GM23338 (cell line): ENCODE measurements at regions not wholly inside any gene's neighbourhood (a gene's known extent, or its start where the extent isn't known, plus 50 kb on each side); places are given as distances from the start of the nearest gene placed in this dataset.

Experiments
- ATAC-seq: fragments of 200-7000 bp; cut with Tn5 transposase; 3 replicates; pipeline ENCODE4 v1.9.1; 2020
- DNase-seq: peaks from one replicate; pipeline ENCODE4 v3.0.0-alpha.2; 2015; ENCODE audit warnings: low spot score
- H2AFZ ChIP-seq: fragments of 200-600 bp; sonication (generic); 2 replicates; pipeline ENCODE4 v1.8.0; 2016; ENCODE audit warnings: antibody characterized with exemption, mild to moderate bottlenecking, moderate library complexity
- H3F3A ChIP-seq: fragments of 200-600 bp; sonication (generic); replicated peaks from 2 replicates; pipeline ENCODE4 v1.8.0; 2017; ENCODE audit warnings: antibody characterized with exemption, mixed run types, low read depth
- H3K27ac ChIP-seq: fragments of 200-600 bp; sonication (generic); 2 replicates; pipeline ENCODE4 v1.6.1; 2016; ENCODE audit warnings: low read depth
- H3K27me3 ChIP-seq: fragments of 200-600 bp; sonication (generic); 2 replicates; pipeline ENCODE4 v1.8.0; 2016; ENCODE audit warnings: mild to moderate bottlenecking, mixed run types, moderate library complexity; ENCODE audit not compliant: insufficient read depth
- H3K36me3 ChIP-seq: fragments of 200-600 bp; sonication (generic); 2 replicates; pipeline ENCODE4 v1.8.0; 2016; ENCODE audit warnings: mild to moderate bottlenecking; ENCODE audit not compliant: insufficient read depth
- H3K4me1 ChIP-seq: fragments of 200-600 bp; sonication (generic); 2 replicates; pipeline ENCODE4 v1.8.0; 2016; ENCODE audit warnings: mild to moderate bottlenecking, moderate library complexity; ENCODE audit not compliant: insufficient read depth
- H3K4me2 ChIP-seq: fragments of 200-600 bp; sonication (generic); 2 replicates; pipeline ENCODE4 v1.7.1; 2017; ENCODE audit warnings: mixed run types
- H3K4me3 ChIP-seq: fragments of 200-600 bp; sonication (generic); 2 replicates; pipeline ENCODE4 v1.6.1; 2016; ENCODE audit warnings: mixed run types
- H3K79me2 ChIP-seq: fragments of 200-600 bp; sonication (generic); replicated peaks from 2 replicates; pipeline ENCODE4 v1.8.0; 2017; ENCODE audit warnings: mild to moderate bottlenecking; ENCODE audit not compliant: insufficient read depth
- H3K9me2 ChIP-seq: fragments of 200-600 bp; sonication (generic); 2 replicates; pipeline ENCODE4 v1.8.0; 2017; ENCODE audit not compliant: insufficient read depth
- H4K20me1 ChIP-seq: fragments of 200-600 bp; sonication (generic); replicated peaks from 2 replicates; pipeline ENCODE4 v1.8.0; 2017; ENCODE audit warnings: mild to moderate bottlenecking; ENCODE audit not compliant: insufficient read depth
- H3K27ac Mint-ChIP-seq: 2 replicates; pipeline ENCODE4 v1.8.0; 2020; ENCODE audit warnings: inconsistent platforms, mild to moderate bottlenecking, moderate library complexity, mixed read lengths
- H3K27me3 Mint-ChIP-seq: 3 replicates; pipeline ENCODE4 v1.8.0; 2022; ENCODE audit warnings: low read depth, mild to moderate bottlenecking, moderate library complexity, mixed read lengths, inconsistent platforms; ENCODE audit not compliant: insufficient read depth, poor library complexity
- H3K36me3 Mint-ChIP-seq: 3 replicates; pipeline ENCODE4 v1.8.0; 2021; ENCODE audit warnings: low read depth, mild to moderate bottlenecking, inconsistent platforms, moderate library complexity, mixed read lengths
- H3K4me1 Mint-ChIP-seq: 3 replicates; pipeline ENCODE4 v1.8.0; 2020; ENCODE audit warnings: mild to moderate bottlenecking, inconsistent platforms, mixed read lengths
- H3K4me3 Mint-ChIP-seq: 3 replicates; pipeline ENCODE4 v1.8.0; 2021; ENCODE audit warnings: moderate library complexity, mild to moderate bottlenecking, inconsistent platforms, mixed read lengths
- H3K9me3 Mint-ChIP-seq: 3 replicates; pipeline ENCODE4 v1.8.0; 2020; ENCODE audit warnings: moderate library complexity, mild to moderate bottlenecking, inconsistent platforms, mixed read lengths
- CREB1 ChIP-seq: fragments of 250-450 bp; sonication (Bioruptor Pico); IDR thresholded peaks from 2 replicates; pipeline ENCODE4 v1.5.0; 2020; ENCODE audit warnings: low read depth, mild to moderate bottlenecking, moderate library complexity
- EZH2 ChIP-seq: fragments of 200-600 bp; sonication (generic); IDR thresholded peaks from one replicate; pipeline ENCODE4 v1.8.0; 2017; ENCODE audit warnings: antibody characterized with exemption, mild to moderate bottlenecking, low read depth; ENCODE audit not compliant: unreplicated experiment
- EZH2phosphoT487 ChIP-seq: fragments of 200-600 bp; sonication (generic); IDR thresholded peaks from one replicate; pipeline ENCODE4 v1.8.1; 2018; ENCODE audit warnings: antibody characterized with exemption; ENCODE audit not compliant: unreplicated experiment
- JUNB ChIP-seq: IDR thresholded peaks from one replicate; pipeline ENCODE4 v1.6.1; 2016; ENCODE audit warnings: antibody characterized with exemption; ENCODE audit not compliant: unreplicated experiment
- NANOG ChIP-seq: IDR thresholded peaks from 2 replicates; pipeline ENCODE4 v1.6.1; 2016; ENCODE audit warnings: antibody characterized with exemption, borderline replicate concordance
- POLR2AphosphoS5 ChIP-seq: IDR thresholded peaks from 2 replicates; pipeline ENCODE4 v1.6.1; 2016; ENCODE audit warnings: antibody characterized with exemption, low read depth
- STAT1 ChIP-seq: IDR thresholded peaks from one replicate; pipeline ENCODE4 v1.6.1; 2016; ENCODE audit warnings: antibody characterized with exemption; ENCODE audit not compliant: unreplicated experiment
- ZNF331 ChIP-seq: fragments of 250-450 bp; sonication (Bioruptor Pico); IDR thresholded peaks from 2 replicates; pipeline ENCODE4 v1.5.0; 2020; ENCODE audit warnings: low read depth, mild to moderate bottlenecking, moderate library complexity
- TF ChIP-seq, protein P1 (sequence below): fragments of 250-450 bp; sonication (Bioruptor Pico); IDR thresholded peaks from 2 replicates; pipeline ENCODE4 v1.5.0; 2020; ENCODE audit warnings: mild to moderate bottlenecking, moderate library complexity
- TF ChIP-seq, protein P2 (sequence below): IDR thresholded peaks from 2 replicates; pipeline ENCODE4 v1.6.1; 2016; ENCODE audit warnings: antibody characterized with exemption
- TF ChIP-seq, protein P3 (sequence below): IDR thresholded peaks from one replicate; pipeline ENCODE4 v1.6.1; 2018; ENCODE audit warnings: antibody characterized with exemption; ENCODE audit not compliant: unreplicated experiment

DNA sequence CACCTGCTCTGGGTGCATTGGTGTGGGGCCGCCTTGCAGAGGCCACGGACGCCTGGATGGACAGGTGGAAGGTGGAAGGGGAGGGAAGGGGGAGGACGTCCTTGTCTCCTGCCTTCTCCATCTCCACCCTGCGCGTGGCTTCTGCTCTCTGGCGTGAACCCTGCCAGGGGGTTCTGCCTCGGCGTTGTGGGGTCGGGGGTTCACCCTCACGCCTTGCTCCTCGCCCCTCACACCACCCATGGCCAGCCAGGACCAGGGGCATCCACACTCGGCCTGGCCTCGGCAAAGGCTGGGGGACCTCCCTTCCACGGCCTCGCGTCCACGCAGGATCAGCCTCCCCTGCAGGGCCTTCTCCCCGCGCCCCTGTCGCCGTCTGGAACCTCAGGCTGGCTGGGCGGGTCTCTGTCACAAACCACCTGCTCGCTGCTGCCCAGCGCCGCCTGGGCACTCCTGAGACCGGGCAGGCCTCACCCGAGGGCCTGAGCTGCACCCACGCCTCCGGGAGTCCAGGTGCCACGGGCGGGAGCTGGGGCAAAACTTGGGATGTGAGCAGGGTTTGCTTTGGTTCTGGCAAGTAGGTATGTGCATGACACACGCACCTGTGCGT, 655.9 kb downstream of the GALR1 start:
- Mint-ChIP-seq H3K27ac (no peak overlapping the region), H3K4me1 (no peaks in the 10 kb centered on the region), H3K27me3 (peaks cover 6% of the 10 kb centered on the region), H3K4me3 (no peak overlapping the region), H3K36me3 (peaks cover 24% of the 10 kb centered on the region), H3K9me3 (peaks cover 77% of the 10 kb centered on the region)
- no peaks in the 10 kb centered on the region for H3K36me3 ChIP-seq
- TF ChIP-seq, protein P1, sequence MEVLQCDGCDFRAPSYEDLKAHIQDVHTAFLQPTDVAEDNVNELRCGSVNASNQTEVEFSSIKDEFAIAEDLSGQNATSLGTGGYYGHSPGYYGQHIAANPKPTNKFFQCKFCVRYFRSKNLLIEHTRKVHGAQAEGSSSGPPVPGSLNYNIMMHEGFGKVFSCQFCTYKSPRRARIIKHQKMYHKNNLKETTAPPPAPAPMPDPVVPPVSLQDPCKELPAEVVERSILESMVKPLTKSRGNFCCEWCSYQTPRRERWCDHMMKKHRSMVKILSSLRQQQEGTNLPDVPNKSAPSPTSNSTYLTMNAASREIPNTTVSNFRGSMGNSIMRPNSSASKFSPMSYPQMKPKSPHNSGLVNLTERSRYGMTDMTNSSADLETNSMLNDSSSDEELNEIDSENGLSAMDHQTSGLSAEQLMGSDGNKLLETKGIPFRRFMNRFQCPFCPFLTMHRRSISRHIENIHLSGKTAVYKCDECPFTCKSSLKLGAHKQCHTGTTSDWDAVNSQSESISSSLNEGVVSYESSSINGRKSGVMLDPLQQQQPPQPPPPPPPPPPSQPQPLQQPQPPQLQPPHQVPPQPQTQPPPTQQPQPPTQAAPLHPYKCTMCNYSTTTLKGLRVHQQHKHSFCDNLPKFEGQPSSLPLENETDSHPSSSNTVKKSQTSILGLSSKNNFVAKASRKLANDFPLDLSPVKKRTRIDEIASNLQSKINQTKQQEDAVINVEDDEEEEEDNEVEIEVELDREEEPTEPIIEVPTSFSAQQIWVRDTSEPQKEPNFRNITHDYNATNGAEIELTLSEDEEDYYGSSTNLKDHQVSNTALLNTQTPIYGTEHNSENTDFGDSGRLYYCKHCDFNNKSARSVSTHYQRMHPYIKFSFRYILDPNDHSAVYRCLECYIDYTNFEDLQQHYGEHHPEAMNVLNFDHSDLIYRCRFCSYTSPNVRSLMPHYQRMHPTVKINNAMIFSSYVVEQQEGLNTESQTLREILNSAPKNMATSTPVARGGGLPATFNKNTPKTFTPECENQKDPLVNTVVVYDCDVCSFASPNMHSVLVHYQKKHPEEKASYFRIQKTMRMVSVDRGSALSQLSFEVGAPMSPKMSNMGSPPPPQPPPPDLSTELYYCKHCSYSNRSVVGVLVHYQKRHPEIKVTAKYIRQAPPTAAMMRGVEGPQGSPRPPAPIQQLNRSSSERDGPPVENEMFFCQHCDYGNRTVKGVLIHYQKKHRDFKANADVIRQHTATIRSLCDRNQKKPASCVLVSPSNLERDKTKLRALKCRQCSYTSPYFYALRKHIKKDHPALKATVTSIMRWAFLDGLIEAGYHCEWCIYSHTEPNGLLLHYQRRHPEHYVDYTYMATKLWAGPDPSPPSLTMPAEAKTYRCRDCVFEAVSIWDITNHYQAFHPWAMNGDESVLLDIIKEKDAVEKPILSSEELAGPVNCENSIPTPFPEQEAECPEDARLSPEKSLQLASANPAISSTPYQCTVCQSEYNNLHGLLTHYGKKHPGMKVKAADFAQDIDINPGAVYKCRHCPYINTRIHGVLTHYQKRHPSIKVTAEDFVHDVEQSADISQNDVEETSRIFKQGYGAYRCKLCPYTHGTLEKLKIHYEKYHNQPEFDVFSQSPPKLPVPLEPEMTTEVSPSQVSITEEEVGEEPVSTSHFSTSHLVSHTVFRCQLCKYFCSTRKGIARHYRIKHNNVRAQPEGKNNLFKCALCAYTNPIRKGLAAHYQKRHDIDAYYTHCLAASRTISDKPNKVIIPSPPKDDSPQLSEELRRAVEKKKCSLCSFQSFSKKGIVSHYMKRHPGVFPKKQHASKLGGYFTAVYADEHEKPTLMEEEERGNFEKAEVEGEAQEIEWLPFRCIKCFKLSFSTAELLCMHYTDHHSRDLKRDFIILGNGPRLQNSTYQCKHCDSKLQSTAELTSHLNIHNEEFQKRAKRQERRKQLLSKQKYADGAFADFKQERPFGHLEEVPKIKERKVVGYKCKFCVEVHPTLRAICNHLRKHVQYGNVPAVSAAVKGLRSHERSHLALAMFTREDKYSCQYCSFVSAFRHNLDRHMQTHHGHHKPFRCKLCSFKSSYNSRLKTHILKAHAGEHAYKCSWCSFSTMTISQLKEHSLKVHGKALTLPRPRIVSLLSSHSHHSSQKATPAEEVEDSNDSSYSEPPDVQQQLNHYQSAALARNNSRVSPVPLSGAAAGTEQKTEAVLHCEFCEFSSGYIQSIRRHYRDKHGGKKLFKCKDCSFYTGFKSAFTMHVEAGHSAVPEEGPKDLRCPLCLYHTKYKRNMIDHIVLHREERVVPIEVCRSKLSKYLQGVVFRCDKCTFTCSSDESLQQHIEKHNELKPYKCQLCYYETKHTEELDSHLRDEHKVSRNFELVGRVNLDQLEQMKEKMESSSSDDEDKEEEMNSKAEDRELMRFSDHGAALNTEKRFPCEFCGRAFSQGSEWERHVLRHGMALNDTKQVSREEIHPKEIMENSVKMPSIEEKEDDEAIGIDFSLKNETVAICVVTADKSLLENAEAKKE: no peak
- TF ChIP-seq, protein P2, sequence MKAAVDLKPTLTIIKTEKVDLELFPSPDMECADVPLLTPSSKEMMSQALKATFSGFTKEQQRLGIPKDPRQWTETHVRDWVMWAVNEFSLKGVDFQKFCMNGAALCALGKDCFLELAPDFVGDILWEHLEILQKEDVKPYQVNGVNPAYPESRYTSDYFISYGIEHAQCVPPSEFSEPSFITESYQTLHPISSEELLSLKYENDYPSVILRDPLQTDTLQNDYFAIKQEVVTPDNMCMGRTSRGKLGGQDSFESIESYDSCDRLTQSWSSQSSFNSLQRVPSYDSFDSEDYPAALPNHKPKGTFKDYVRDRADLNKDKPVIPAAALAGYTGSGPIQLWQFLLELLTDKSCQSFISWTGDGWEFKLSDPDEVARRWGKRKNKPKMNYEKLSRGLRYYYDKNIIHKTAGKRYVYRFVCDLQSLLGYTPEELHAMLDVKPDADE: no peak
- TF ChIP-seq, protein P3, sequence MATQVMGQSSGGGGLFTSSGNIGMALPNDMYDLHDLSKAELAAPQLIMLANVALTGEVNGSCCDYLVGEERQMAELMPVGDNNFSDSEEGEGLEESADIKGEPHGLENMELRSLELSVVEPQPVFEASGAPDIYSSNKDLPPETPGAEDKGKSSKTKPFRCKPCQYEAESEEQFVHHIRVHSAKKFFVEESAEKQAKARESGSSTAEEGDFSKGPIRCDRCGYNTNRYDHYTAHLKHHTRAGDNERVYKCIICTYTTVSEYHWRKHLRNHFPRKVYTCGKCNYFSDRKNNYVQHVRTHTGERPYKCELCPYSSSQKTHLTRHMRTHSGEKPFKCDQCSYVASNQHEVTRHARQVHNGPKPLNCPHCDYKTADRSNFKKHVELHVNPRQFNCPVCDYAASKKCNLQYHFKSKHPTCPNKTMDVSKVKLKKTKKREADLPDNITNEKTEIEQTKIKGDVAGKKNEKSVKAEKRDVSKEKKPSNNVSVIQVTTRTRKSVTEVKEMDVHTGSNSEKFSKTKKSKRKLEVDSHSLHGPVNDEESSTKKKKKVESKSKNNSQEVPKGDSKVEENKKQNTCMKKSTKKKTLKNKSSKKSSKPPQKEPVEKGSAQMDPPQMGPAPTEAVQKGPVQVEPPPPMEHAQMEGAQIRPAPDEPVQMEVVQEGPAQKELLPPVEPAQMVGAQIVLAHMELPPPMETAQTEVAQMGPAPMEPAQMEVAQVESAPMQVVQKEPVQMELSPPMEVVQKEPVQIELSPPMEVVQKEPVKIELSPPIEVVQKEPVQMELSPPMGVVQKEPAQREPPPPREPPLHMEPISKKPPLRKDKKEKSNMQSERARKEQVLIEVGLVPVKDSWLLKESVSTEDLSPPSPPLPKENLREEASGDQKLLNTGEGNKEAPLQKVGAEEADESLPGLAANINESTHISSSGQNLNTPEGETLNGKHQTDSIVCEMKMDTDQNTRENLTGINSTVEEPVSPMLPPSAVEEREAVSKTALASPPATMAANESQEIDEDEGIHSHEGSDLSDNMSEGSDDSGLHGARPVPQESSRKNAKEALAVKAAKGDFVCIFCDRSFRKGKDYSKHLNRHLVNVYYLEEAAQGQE: no peak
- no peak for TF ChIP-seq CREB1 (CRISPR knock-in tag)
- TF ChIP-seq ZNF331: no peak
- no peak for TF ChIP-seq JUNB
- no peak for TF ChIP-seq EZH2
- TF ChIP-seq STAT1: no peak
- TF ChIP-seq NANOG: no peak
- TF ChIP-seq EZH2phosphoT487: no peak
- no peak for TF ChIP-seq POLR2AphosphoS5
- H3K4me2 ChIP-seq: no peak overlapping the region
- no peaks in the 10 kb centered on the region for H3K9me2 ChIP-seq
- DNase-seq (no peak), ATAC-seq (no peak)
- H3K4me1 ChIP-seq: no peaks in the 10 kb centered on the region
- H3K4me3 ChIP-seq: no peak overlapping the region
- no peaks in the 10 kb centered on the region for H4K20me1 ChIP-seq
- H3K27ac ChIP-seq: no peak overlapping the region
- H3K79me2 ChIP-seq: no peaks in the 10 kb centered on the region
- H3F3A ChIP-seq: no peaks in the 10 kb centered on the region
- H3K27me3 ChIP-seq: no peaks in the 10 kb centered on the region
- no peak overlapping the region for H2AFZ ChIP-seq
